ENCODE measurements at regions not wholly inside any gene's neighbourhood (a gene's known extent, or its start where the extent isn't known, plus 50 kb on each side); places are given as distances from the start of the nearest gene placed in this dataset.
A peak's percentile ranks its signal among the peaks of the same experiment; 100 is the strongest.

- H3K79me2 ChIP-seq (ENCODE audit: control insufficient read depth, insufficient read depth, low read length), result no peaks in the 10 kb centered on the region
- no peak overlapping the region for H3K9ac ChIP-seq (ENCODE audit: insufficient read depth, low read length)
- no peaks in the 10 kb centered on the region for H3K36me3 ChIP-seq (ENCODE audit: control insufficient read depth, insufficient read depth, low read length)
- H3K4me1 ChIP-seq (ENCODE audit: control insufficient read depth, extremely low read depth, insufficient read depth, low read length), result no peaks in the 10 kb centered on the region
- no peaks in the 10 kb centered on the region for H3K9me3 ChIP-seq (ENCODE audit: control insufficient read depth, insufficient read depth, low read depth, low read length)
- no peaks in the 10 kb centered on the region for H3K27me3 ChIP-seq (ENCODE audit: control insufficient read depth, insufficient read depth, low read length)
- no peak overlapping the region for H3K27ac ChIP-seq (ENCODE audit: insufficient read depth, low read length)
- TF ChIP-seq, protein P1, sequence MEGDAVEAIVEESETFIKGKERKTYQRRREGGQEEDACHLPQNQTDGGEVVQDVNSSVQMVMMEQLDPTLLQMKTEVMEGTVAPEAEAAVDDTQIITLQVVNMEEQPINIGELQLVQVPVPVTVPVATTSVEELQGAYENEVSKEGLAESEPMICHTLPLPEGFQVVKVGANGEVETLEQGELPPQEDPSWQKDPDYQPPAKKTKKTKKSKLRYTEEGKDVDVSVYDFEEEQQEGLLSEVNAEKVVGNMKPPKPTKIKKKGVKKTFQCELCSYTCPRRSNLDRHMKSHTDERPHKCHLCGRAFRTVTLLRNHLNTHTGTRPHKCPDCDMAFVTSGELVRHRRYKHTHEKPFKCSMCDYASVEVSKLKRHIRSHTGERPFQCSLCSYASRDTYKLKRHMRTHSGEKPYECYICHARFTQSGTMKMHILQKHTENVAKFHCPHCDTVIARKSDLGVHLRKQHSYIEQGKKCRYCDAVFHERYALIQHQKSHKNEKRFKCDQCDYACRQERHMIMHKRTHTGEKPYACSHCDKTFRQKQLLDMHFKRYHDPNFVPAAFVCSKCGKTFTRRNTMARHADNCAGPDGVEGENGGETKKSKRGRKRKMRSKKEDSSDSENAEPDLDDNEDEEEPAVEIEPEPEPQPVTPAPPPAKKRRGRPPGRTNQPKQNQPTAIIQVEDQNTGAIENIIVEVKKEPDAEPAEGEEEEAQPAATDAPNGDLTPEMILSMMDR (conservative IDR thresholded peaks at IDR 0.05 in 1 of 2, IDR thresholded peaks at IDR 0.05 in 1 of 2; ENCODE audit: low read depth in 1 of 2, low read length in 2 of 2), result no peak
- no peak for TF ChIP-seq EZH2 (IDR thresholded peaks at IDR 0.05; ENCODE audit: low read length, missing control alignments)
- no peaks in the 10 kb centered on the region for H4K20me1 ChIP-seq (ENCODE audit: control insufficient read depth, extremely low read depth, insufficient read depth, low read length)
- H3K4me2 ChIP-seq (ENCODE audit: extremely low read depth, insufficient read depth, low read length), result no peak overlapping the region
- DNase-seq (ENCODE audit: low read depth in 2 of 2), result peak in 1 of 2 donors; percentile 62
- no peak overlapping the region for H2AFZ ChIP-seq (ENCODE audit: low read length)
- no peak overlapping the region for H3K4me3 ChIP-seq (replicated peaks in 1 of 4; ENCODE audit: control extremely low read depth in 1 of 4, insufficient read depth in 1 of 4, low read depth in 3 of 4, low read length in 4 of 4)
Observed at GRCh38 chr6:90997076-90997475, 410.2 kb upstream of the MAP3K7 start.

DNA sequence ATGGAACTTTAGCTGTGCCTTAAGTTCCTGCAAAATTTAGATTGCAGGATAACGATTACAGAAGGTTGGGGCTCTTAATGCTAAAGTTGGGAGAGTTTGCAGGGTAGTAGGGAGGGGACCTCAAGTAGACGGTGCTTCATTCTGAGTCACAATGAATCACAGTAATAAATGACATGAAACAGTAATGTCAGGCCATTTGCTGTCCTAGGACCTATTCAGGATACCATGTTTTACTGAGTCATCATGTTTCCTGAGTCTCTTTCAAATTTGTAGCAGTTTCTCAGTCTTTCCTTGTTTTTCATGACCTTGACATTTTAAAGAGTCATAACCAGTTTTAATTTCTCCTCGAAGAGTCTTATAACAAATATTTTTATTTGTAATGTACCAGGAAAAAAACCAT lies 406.9 kb upstream of the MAP3K7 start:
- DNase-seq (ENCODE audit: low read depth in 2 of 2), result peak in 1 of 2 donors; percentile 30
- no peak overlapping the region for H3K4me3 ChIP-seq (replicated peaks in 1 of 4; ENCODE audit: control extremely low read depth in 1 of 4, insufficient read depth in 1 of 4, low read depth in 3 of 4, low read length in 4 of 4)
- H3K9ac ChIP-seq (ENCODE audit: insufficient read depth, low read length), result no peak overlapping the region
- no peaks in the 10 kb centered on the region for H3K9me3 ChIP-seq (ENCODE audit: control insufficient read depth, insufficient read depth, low read depth, low read length)
- H4K20me1 ChIP-seq (ENCODE audit: control insufficient read depth, extremely low read depth, insufficient read depth, low read length), result no peaks in the 10 kb centered on the region
- H3K79me2 ChIP-seq (ENCODE audit: control insufficient read depth, insufficient read depth, low read length), result no peaks in the 10 kb centered on the region
- no peaks in the 10 kb centered on the region for H3K36me3 ChIP-seq (ENCODE audit: control insufficient read depth, insufficient read depth, low read length)
- no peak overlapping the region for H3K27ac ChIP-seq (ENCODE audit: insufficient read depth, low read length)
- H3K27me3 ChIP-seq (ENCODE audit: control insufficient read depth, insufficient read depth, low read length), result no peaks in the 10 kb centered on the region
- no peaks in the 10 kb centered on the region for H3K4me1 ChIP-seq (ENCODE audit: control insufficient read depth, extremely low read depth, insufficient read depth, low read length)
- H2AFZ ChIP-seq (ENCODE audit: low read length), result no peak overlapping the region
- no peak overlapping the region for H3K4me2 ChIP-seq (ENCODE audit: extremely low read depth, insufficient read depth, low read length)
- TF ChIP-seq EZH2 (IDR thresholded peaks at IDR 0.05; ENCODE audit: low read length, missing control alignments), result no peak

GRCh38 chr6:90989763-90990162 lies 402.9 kb upstream of the MAP3K7 start:
- Histone ChIP-seq H3K9ac (ENCODE audit: insufficient read depth, low read length) (no peak overlapping the region), H3K9me3 (ENCODE audit: control insufficient read depth, insufficient read depth, low read depth, low read length) (no peaks in the 10 kb centered on the region), H3K4me3 (replicated peaks in 1 of 4; ENCODE audit: control extremely low read depth in 1 of 4, insufficient read depth in 1 of 4, low read depth in 3 of 4, low read length in 4 of 4) (no peak overlapping the region), H3K4me2 (ENCODE audit: extremely low read depth, insufficient read depth, low read length) (no peak overlapping the region), H3K27ac (ENCODE audit: insufficient read depth, low read length) (no peak overlapping the region), H3K27me3 (ENCODE audit: control insufficient read depth, insufficient read depth, low read length) (no peaks in the 10 kb centered on the region), H2AFZ (ENCODE audit: low read length) (no peak overlapping the region), H4K20me1 (ENCODE audit: control insufficient read depth, extremely low read depth, insufficient read depth, low read length) (no peaks in the 10 kb centered on the region), H3K36me3 (ENCODE audit: control insufficient read depth, insufficient read depth, low read length) (no peaks in the 10 kb centered on the region), H3K4me1 (ENCODE audit: control insufficient read depth, extremely low read depth, insufficient read depth, low read length) (no peaks in the 10 kb centered on the region), H3K79me2 (ENCODE audit: control insufficient read depth, insufficient read depth, low read length) (no peaks in the 10 kb centered on the region)
- TF ChIP-seq EZH2 (IDR thresholded peaks at IDR 0.05; ENCODE audit: low read length, missing control alignments), result no peak
- TF ChIP-seq, protein P1 (conservative IDR thresholded peaks at IDR 0.05 in 1 of 2, IDR thresholded peaks at IDR 0.05 in 1 of 2; ENCODE audit: low read depth in 1 of 2, low read length in 2 of 2), result no peak
- DNase-seq (ENCODE audit: low read depth in 2 of 2), result no peak

Measured in fibroblast of lung (primary cell).